Right cardiac atrium (tissue), 5 donors: ENCODE measurements at regions not wholly inside any gene's neighbourhood (a gene's known extent, or its start where the extent isn't known, plus 50 kb on each side); places are given as distances from the start of the nearest gene placed in this dataset.

Experiments
- ATAC-seq, 2 donors: fragments of 200-7000 bp; cut with Tn5 transposase; one replicate each; pipeline versions ENCODE4 v1.8.0 to v1.9.1; 2020; ENCODE audit warnings: moderate library complexity in 2 of 2, mild to moderate bottlenecking in 1 of 2
- DNase-seq, 3 donors: peaks; one replicate each; pipeline ENCODE4 v3.0.0-alpha.2; 2020
- H3K27ac ChIP-seq: one replicate; pipeline ENCODE4 v1.5.1; 2013; ENCODE audit warnings: mild to moderate bottlenecking, low read length, control low read depth, moderate library complexity
- H3K27me3 ChIP-seq: one replicate; pipeline ENCODE4 v1.6.1; 2013; ENCODE audit not compliant: control insufficient read depth, insufficient read depth
- H3K4me1 ChIP-seq: one replicate; pipeline ENCODE4 v1.6.1; 2013; ENCODE audit warnings: low read length; ENCODE audit not compliant: control insufficient read depth, insufficient read depth
- H3K4me3 ChIP-seq: one replicate; pipeline ENCODE4 v1.5.1; 2013; ENCODE audit warnings: low read length, control low read depth
- H3K9me3 ChIP-seq: one replicate; pipeline ENCODE4 v1.6.1; 2013; ENCODE audit warnings: low read length; ENCODE audit not compliant: control insufficient read depth
- WGBS: extraction: QIAGEN DNeasy Blood & Tissue Kit; methylation state at CpG from one replicate; pipeline ENCODE4 v1.1.7; 2013; 5-methylcytosine and 5-hydroxymethylcytosine counted together
- intact Hi-C, 4 donors: fragments of 100-400 bp; cut with DNase I; formaldehyde crosslinking; loops; one replicate each; pipeline versions ENCODE4 v1.11.0 to v1.14.0; 2022 to 2023
- donor health status: healthy with polysubstance abuse.
- donor health status: DM: no; HTN: yes; CAD: no.
- donor health status: DM: no; HTN: no; CAD: no.
- donor health status: DM: no; HTN: yes; CAD: no; lungs with severe emphysema.
- donor health status: DM: yes; HTN: yes; CAD: no.

- no peak overlapping the region for H3K4me3 ChIP-seq
- H3K9me3 ChIP-seq, result no peaks in the 10 kb centered on the region
- DNase-seq (no peak), ATAC-seq (no peak)
- H3K27me3 ChIP-seq, result no peaks in the 10 kb centered on the region
- intact Hi-C loops, result no loop called here
- H3K4me1 ChIP-seq, result no peaks in the 10 kb centered on the region
- 70% methylated on average over 2 of the region's 2 CpGs for WGBS
- no peak overlapping the region for H3K27ac ChIP-seq
These were observed 336.2 kb downstream of the CDC14C start for GRCh38 chr7:49260538-49260937.

DNA sequence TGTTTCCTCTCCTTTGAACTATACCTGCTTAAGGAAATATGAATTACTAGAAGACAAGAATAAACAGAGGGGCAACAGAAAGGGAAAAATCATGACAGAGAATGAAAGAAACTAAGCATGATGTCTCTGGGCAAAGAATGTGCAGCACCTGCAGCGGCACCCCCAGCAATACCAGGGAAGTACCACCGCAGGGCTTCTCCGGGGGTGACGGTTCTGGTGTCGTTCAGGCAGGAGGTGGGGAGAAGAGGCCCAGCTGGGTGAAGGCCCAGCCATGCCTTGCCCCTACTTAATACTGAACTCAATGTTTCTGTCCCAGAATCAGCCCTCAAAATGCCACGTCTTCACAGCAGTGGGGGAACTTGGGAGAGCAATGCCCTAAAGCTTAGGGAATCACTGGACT, 337.6 kb downstream of the CDC14C start:
- DNase-seq, result no peak
- Histone ChIP-seq H3K27ac (no peak overlapping the region), H3K4me3 (no peak overlapping the region), H3K27me3 (no peaks in the 10 kb centered on the region), H3K9me3 (no peaks in the 10 kb centered on the region), H3K4me1 (no peaks in the 10 kb centered on the region)
- ATAC-seq, result no peak
- intact Hi-C loops, result no loop called here
- 93% methylated on average over 6 of the region's 6 CpGs for WGBS

DNA sequence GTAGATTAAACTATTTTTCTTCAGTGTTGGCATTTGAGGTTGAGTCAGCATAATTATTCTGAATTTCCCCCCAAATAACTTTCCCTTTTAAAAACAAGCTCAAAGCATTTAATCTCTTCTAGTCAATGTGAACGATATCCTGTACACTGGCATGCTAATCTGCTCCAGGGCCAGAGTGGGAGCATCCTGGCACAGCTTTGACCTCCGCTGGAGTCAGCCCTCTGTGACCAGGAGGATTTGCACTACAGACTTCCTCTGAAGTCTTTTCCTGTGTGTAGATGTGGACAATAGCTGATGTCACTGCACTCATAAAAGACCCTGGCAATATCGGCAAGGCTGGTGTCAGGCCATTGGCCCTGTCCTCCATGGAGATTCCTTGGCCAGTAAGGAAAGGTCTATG, 340.2 kb downstream of the CDC14C start:
- H3K4me1 ChIP-seq, result no peaks in the 10 kb centered on the region
- H3K27me3 ChIP-seq, result no peaks in the 10 kb centered on the region
- intact Hi-C loops, result no loop called here
- no peak for ATAC-seq
- H3K9me3 ChIP-seq, result no peaks in the 10 kb centered on the region
- 32% methylated on average over 3 of the region's 3 CpGs for whole genome bisulfite sequencing
- DNase-seq, result no peak
- H3K27ac ChIP-seq, result no peak overlapping the region
- H3K4me3 ChIP-seq, result no peak overlapping the region

DNA sequence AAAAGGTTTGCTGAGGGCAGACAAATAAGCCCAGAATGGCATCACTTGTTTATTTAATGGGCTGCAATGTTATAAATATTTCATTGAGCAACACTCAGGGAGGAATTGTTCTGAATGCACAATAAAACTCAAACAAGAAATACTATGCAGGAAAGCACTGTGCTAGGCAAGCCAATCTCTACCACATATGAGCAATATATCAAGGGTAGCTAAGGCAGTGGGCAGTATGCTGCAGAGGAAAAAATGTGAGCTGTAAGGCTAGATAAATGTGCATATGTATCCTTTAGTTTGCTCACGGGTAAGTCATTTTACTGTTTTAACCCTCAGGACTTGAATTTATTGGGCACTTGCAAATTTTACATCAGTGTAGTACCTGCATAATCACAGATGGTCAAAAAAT, 349.6 kb downstream of the CDC14C start:
- Histone ChIP-seq H3K4me3 (no peak overlapping the region), H3K27ac (no peak overlapping the region), H3K9me3 (no peaks in the 10 kb centered on the region), H3K27me3 (no peaks in the 10 kb centered on the region), H3K4me1 (no peaks in the 10 kb centered on the region)
- intact Hi-C loops, result no loop called here
- 65% methylated on average over 1 of the region's 1 CpG for WGBS
- no peak for DNase-seq
- no peak for ATAC-seq

GRCh38 chr7:49279891-49280290, 355.5 kb downstream of the CDC14C start:
- no peak for DNase-seq
- Histone ChIP-seq H3K4me1 (no peaks in the 10 kb centered on the region), H3K27ac (no peak overlapping the region), H3K27me3 (no peaks in the 10 kb centered on the region), H3K9me3 (no peaks in the 10 kb centered on the region), H3K4me3 (no peak overlapping the region)
- intact Hi-C loops, result no loop called here
- WGBS, result 68% methylated on average over 2 of the region's 2 CpGs
- no peak for ATAC-seq

DNA sequence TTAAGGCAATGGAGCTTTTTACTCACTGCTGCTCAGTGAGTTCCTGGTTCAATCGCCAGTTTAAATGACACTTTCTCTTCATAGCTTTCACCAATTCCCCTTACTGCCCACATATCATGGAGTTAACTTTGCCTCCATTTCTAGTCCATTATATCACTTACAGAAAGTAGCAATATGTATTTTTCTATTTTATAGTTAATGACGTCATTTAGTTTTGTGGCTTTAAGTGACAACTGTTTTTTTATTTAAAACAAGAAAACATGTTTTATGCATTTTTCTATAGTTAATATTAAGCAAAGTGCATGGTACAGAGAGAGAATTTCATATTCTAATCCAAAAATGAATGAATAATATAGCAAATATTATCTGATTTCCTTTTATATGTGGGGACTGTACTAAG, 363.3 kb downstream of the CDC14C start:
- H3K4me1 ChIP-seq, result no peaks in the 10 kb centered on the region
- WGBS, result 89% methylated on average over 2 of the region's 2 CpGs
- no peak overlapping the region for H3K27ac ChIP-seq
- ATAC-seq, result no peak
- H3K27me3 ChIP-seq, result no peaks in the 10 kb centered on the region
- H3K9me3 ChIP-seq, result no peaks in the 10 kb centered on the region
- DNase-seq, result no peak
- intact Hi-C loops, result no loop called here
- H3K4me3 ChIP-seq, result no peak overlapping the region

GRCh38 chr7:49294611-49295010, 370.3 kb downstream of the CDC14C start:
- H3K9me3 ChIP-seq, result no peaks in the 10 kb centered on the region
- ATAC-seq (no peak), DNase-seq (no peak)
- no peak overlapping the region for H3K4me3 ChIP-seq
- no peaks in the 10 kb centered on the region for H3K4me1 ChIP-seq
- intact Hi-C loops, result no loop called here
- WGBS, result 87% methylated on average over 4 of the region's 4 CpGs
- H3K27me3 ChIP-seq, result no peaks in the 10 kb centered on the region
- H3K27ac ChIP-seq, result no peak overlapping the region

- Histone ChIP-seq H3K27ac (no peak overlapping the region), H3K27me3 (no peaks in the 10 kb centered on the region), H3K4me1 (no peaks in the 10 kb centered on the region), H3K9me3 (no peaks in the 10 kb centered on the region), H3K4me3 (no peak overlapping the region)
- ATAC-seq (no peak), DNase-seq (no peak)
- 19% methylated on average over 1 of the region's 1 CpG for WGBS
- intact Hi-C loops, result no loop called here
These were observed 370.8 kb downstream of the CDC14C start for GRCh38 chr7:49295146-49295545.

DNA sequence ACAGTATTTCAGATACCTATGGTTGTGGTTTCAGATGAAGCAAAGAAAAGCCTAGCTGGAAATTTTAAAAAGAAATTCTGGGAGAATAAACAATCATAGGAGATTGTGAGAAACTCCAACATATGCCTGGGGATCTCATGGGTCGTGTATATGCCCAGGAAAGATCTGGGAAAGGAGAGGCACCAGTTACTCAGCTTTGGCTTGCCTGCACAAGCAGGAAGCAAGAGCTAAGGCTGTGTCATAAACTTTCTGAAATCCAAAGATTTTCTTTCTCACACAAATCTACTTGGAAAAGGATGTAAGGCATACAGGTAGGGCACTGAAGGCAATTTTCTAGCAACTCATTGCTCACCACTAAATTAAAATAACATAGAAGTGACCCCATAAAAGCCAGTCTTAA, 373.6 kb downstream of the CDC14C start:
- DNase-seq (no peak), ATAC-seq (no peak)
- no peaks in the 10 kb centered on the region for H3K9me3 ChIP-seq
- intact Hi-C loops, result no loop called here
- no peak overlapping the region for H3K4me3 ChIP-seq
- no peaks in the 10 kb centered on the region for H3K4me1 ChIP-seq
- WGBS, result 71% methylated on average over 1 of the region's 1 CpG
- H3K27me3 ChIP-seq, result no peaks in the 10 kb centered on the region
- no peak overlapping the region for H3K27ac ChIP-seq

DNA sequence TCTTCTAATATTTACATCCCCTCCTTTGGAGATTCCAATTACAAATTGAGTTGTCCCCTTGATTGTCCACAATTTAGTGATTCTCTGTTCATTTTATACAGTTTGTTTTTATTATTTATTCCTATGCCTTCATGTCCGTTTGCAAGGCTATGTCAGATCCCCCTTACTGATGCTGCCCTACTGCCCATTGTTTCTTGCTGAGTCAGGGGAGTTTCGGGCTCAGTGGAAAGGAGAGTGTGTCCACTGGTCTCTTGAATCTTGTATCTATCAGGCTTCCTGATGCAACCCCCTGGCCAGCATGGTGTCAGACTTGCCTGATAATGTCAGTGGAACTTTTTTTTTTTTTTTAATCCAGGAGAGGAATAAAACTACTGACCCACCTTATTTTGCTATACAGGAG, 384.4 kb downstream of the CDC14C start:
- Histone ChIP-seq H3K4me3 (no peak overlapping the region), H3K27ac (no peak overlapping the region), H3K27me3 (no peaks in the 10 kb centered on the region), H3K4me1 (no peaks in the 10 kb centered on the region), H3K9me3 (no peaks in the 10 kb centered on the region)
- WGBS, result 59% methylated on average over 2 of the region's 2 CpGs
- DNase-seq (no peak), ATAC-seq (no peak)
- intact Hi-C loops, result no loop called here

DNA sequence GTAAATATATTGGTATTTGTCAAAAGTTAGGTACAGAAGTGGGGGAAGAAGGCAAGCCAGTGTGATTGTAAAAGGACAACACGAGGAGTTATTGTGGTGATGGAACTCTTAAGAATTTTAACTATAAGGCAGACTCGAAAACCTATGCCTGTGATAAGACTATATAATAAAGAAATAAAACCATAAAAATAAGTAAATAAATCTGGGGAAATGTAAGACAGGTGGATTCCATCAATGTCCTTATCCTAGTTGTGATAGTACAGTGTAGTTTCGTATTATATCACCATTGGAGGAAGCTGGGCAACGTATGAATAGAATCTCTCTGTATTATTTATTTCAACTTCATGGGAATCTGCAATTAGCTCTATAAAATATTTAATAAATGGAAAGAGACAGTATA, 395.7 kb downstream of the CDC14C start:
- Histone ChIP-seq H3K4me1 (no peaks in the 10 kb centered on the region), H3K9me3 (no peaks in the 10 kb centered on the region), H3K27me3 (no peaks in the 10 kb centered on the region), H3K27ac (no peak overlapping the region), H3K4me3 (no peak overlapping the region)
- intact Hi-C loops, result no loop called here
- ATAC-seq (no peak), DNase-seq (no peak)
- WGBS, result 65% methylated on average over 4 of the region's 4 CpGs

- no peak overlapping the region for H3K4me3 ChIP-seq
- no peaks in the 10 kb centered on the region for H3K4me1 ChIP-seq
- DNase-seq, result no peak
- no peaks in the 10 kb centered on the region for H3K9me3 ChIP-seq
- no peak overlapping the region for H3K27ac ChIP-seq
- 89% methylated on average over 1 of the region's 1 CpG for WGBS
- intact Hi-C loops, result no loop called here
- ATAC-seq, result no peak
- no peaks in the 10 kb centered on the region for H3K27me3 ChIP-seq
These were observed 397.5 kb downstream of the CDC14C start for GRCh38 chr7:49321843-49322242.
